ENCODE measurements at regions not wholly inside any gene's neighbourhood (a gene's known extent, or its start where the extent isn't known, plus 50 kb on each side); places are given as distances from the start of the nearest gene placed in this dataset.

GRCh38 chr4:130183766-130184165 is 1087.8 kb downstream of the C4orf33 start:
- intact Hi-C loops (cut with DNase I, micrococcal nuclease), result no loop called here
- no peaks in the 10 kb centered on the region for H3K36me3 Mint-ChIP-seq (ENCODE audit: low read depth)
- H3K27me3 Mint-ChIP-seq, result no peaks in the 10 kb centered on the region

GRCh38 chr4:130185123-130185522 is 1089.2 kb downstream of the C4orf33 start:
- Mint-ChIP-seq H3K27me3 (no peaks in the 10 kb centered on the region), H3K9me3 (ENCODE audit: low read depth) (peaks cover 3% of the 10 kb centered on the region), H3K36me3 (ENCODE audit: low read depth) (no peaks in the 10 kb centered on the region), H3K4me1 (no peaks in the 10 kb centered on the region), H3K4me3 (no peak overlapping the region), H3K27ac (no peak overlapping the region)
- intact Hi-C loops (cut with DNase I, micrococcal nuclease), result no loop called here
- ChIA-PET CTCF (no interaction called here), POLR2A (no interaction called here)
- ATAC-seq, result no peak
- DNase-seq, result no peak

More at GRCh38 chr4:130183766-130184165, 1087.8 kb downstream of the C4orf33 start:
- no peak for DNase-seq
- Mint-ChIP-seq H3K4me3 (no peak overlapping the region), H3K4me1 (no peaks in the 10 kb centered on the region), H3K9me3 (ENCODE audit: low read depth) (peaks cover 3% of the 10 kb centered on the region), H3K27ac (no peak overlapping the region)
- ChIA-PET POLR2A (no interaction called here), CTCF (no interaction called here)
- no peak for ATAC-seq

GRCh38 chr4:130186931-130187330 is 1091.0 kb downstream of the C4orf33 start:
- DNase-seq (no peak), ATAC-seq (no peak)
- Mint-ChIP-seq H3K4me3 (no peak overlapping the region), H3K36me3 (ENCODE audit: low read depth) (no peaks in the 10 kb centered on the region), H3K4me1 (no peaks in the 10 kb centered on the region), H3K27ac (no peak overlapping the region), H3K27me3 (no peaks in the 10 kb centered on the region), H3K9me3 (ENCODE audit: low read depth) (peaks cover 5% of the 10 kb centered on the region)
- CTCF ChIA-PET, result no interaction called here
- intact Hi-C loops (cut with DNase I, micrococcal nuclease), result no loop called here
- POLR2A ChIA-PET, result no interaction called here

- no peaks in the 10 kb centered on the region for H3K27me3 Mint-ChIP-seq
- no peaks in the 10 kb centered on the region for H3K36me3 Mint-ChIP-seq (ENCODE audit: low read depth)
- ChIA-PET POLR2A (no interaction called here), CTCF (no interaction called here)
- ATAC-seq (no peak), DNase-seq (no peak)
- peaks cover 5% of the 10 kb centered on the region for H3K9me3 Mint-ChIP-seq (ENCODE audit: low read depth)
- intact Hi-C loops (cut with DNase I, micrococcal nuclease), result no loop called here
- H3K27ac Mint-ChIP-seq, result no peak overlapping the region
- H3K4me3 Mint-ChIP-seq, result no peak overlapping the region
- no peaks in the 10 kb centered on the region for H3K4me1 Mint-ChIP-seq
Observed at GRCh38 chr4:130187587-130187986, 1091.6 kb downstream of the C4orf33 start.

GRCh38 chr4:130192787-130193186 is 1096.8 kb downstream of the C4orf33 start:
- ChIA-PET CTCF (interaction anchor here (0.6 kb wide), 1 partner anchor 13 kb away, joined by 3 read pairs; no protein-coding TSS in a partner anchor), POLR2A (no interaction called here)
- peaks cover 5% of the 10 kb centered on the region for H3K9me3 Mint-ChIP-seq (ENCODE audit: low read depth)
- ATAC-seq (no peak), DNase-seq (no peak)
- no peak overlapping the region for H3K27ac Mint-ChIP-seq
- no peaks in the 10 kb centered on the region for H3K4me1 Mint-ChIP-seq
- intact Hi-C loops (cut with DNase I, micrococcal nuclease), result no loop called here
- H3K27me3 Mint-ChIP-seq, result no peaks in the 10 kb centered on the region
- H3K4me3 Mint-ChIP-seq, result no peak overlapping the region
- H3K36me3 Mint-ChIP-seq (ENCODE audit: low read depth), result no peaks in the 10 kb centered on the region

- DNase-seq, result no peak
- ChIA-PET CTCF (no interaction called here), POLR2A (interaction anchor here (0.7 kb wide), 1 partner anchor 298 kb away, joined by 6 read pairs; no protein-coding TSS in a partner anchor)
- Mint-ChIP-seq H3K36me3 (ENCODE audit: low read depth) (no peaks in the 10 kb centered on the region), H3K4me1 (no peaks in the 10 kb centered on the region), H3K9me3 (ENCODE audit: low read depth) (peaks cover 7% of the 10 kb centered on the region), H3K27me3 (no peaks in the 10 kb centered on the region), H3K27ac (no peak overlapping the region), H3K4me3 (no peak overlapping the region)
- no peak for ATAC-seq
- intact Hi-C loops (cut with DNase I, micrococcal nuclease), result no loop called here
Observed at GRCh38 chr4:130197946-130198345, 1102.0 kb downstream of the C4orf33 start.

GRCh38 chr4:130203571-130203970 is 1107.6 kb downstream of the C4orf33 start:
- ATAC-seq (no peak), DNase-seq (no peak)
- H3K9me3 Mint-ChIP-seq (ENCODE audit: low read depth), result peaks cover 7% of the 10 kb centered on the region
- intact Hi-C loops (cut with DNase I, micrococcal nuclease), result no loop called here
- H3K4me3 Mint-ChIP-seq, result no peak overlapping the region
- H3K4me1 Mint-ChIP-seq, result no peaks in the 10 kb centered on the region
- no peak overlapping the region for H3K27ac Mint-ChIP-seq
- no peaks in the 10 kb centered on the region for H3K36me3 Mint-ChIP-seq (ENCODE audit: low read depth)
- H3K27me3 Mint-ChIP-seq, result no peaks in the 10 kb centered on the region
- ChIA-PET POLR2A (no interaction called here), CTCF (interaction anchor here (1.5 kb wide), 1 partner anchor 36 kb away, joined by 3 read pairs; no protein-coding TSS in a partner anchor)

GRCh38 chr4:130210864-130211263 is 1114.9 kb downstream of the C4orf33 start:
- CTCF ChIA-PET, result no interaction called here
- no peak for ATAC-seq
- no peaks in the 10 kb centered on the region for H3K9me3 Mint-ChIP-seq (ENCODE audit: low read depth)

GRCh38 chr4:130214268-130214667 is 1118.3 kb downstream of the C4orf33 start:
- ChIA-PET CTCF (no interaction called here), POLR2A (no interaction called here)
- Mint-ChIP-seq H3K27ac (no peak overlapping the region), H3K4me1 (no peaks in the 10 kb centered on the region), H3K4me3 (no peak overlapping the region), H3K9me3 (ENCODE audit: low read depth) (no peaks in the 10 kb centered on the region), H3K27me3 (no peaks in the 10 kb centered on the region), H3K36me3 (ENCODE audit: low read depth) (no peaks in the 10 kb centered on the region)
- intact Hi-C loops (cut with DNase I, micrococcal nuclease), result no loop called here
- no peak for ATAC-seq
- DNase-seq, result no peak

More at GRCh38 chr4:130210864-130211263, 1114.9 kb downstream of the C4orf33 start:
- POLR2A ChIA-PET, result no interaction called here
- Mint-ChIP-seq H3K4me1 (no peaks in the 10 kb centered on the region), H3K4me3 (no peak overlapping the region), H3K27ac (no peak overlapping the region), H3K27me3 (no peaks in the 10 kb centered on the region), H3K36me3 (ENCODE audit: low read depth) (no peaks in the 10 kb centered on the region)
- intact Hi-C loops (cut with DNase I, micrococcal nuclease), result no loop called here
- no peak for DNase-seq

GRCh38 chr4:130233377-130234047 is 1137.6 kb downstream of the C4orf33 start:
- Mint-ChIP-seq H3K27ac (no peak overlapping the region), H3K36me3 (ENCODE audit: low read depth) (no peaks in the 10 kb centered on the region), H3K9me3 (ENCODE audit: low read depth) (peaks cover 2% of the 10 kb centered on the region), H3K27me3 (no peaks in the 10 kb centered on the region), H3K4me3 (no peak overlapping the region), H3K4me1 (peaks cover 5% of the 10 kb centered on the region)
- ChIA-PET CTCF (no interaction called here), POLR2A (no interaction called here)
- ATAC-seq (peak; percentile 66), DNase-seq (no peak)
- intact Hi-C loops (cut with DNase I, micrococcal nuclease), result no loop called here

- H3K4me1 Mint-ChIP-seq, result peaks cover 5% of the 10 kb centered on the region
- H3K27ac Mint-ChIP-seq, result no peak overlapping the region
- no peaks in the 10 kb centered on the region for H3K36me3 Mint-ChIP-seq (ENCODE audit: low read depth)
- POLR2A ChIA-PET, result no interaction called here
- H3K27me3 Mint-ChIP-seq, result no peaks in the 10 kb centered on the region
- intact Hi-C loops (cut with DNase I, micrococcal nuclease), result no loop called here
- H3K4me3 Mint-ChIP-seq, result no peak overlapping the region
- ATAC-seq (no peak), DNase-seq (no peak)
- H3K9me3 Mint-ChIP-seq (ENCODE audit: low read depth), result peaks cover 8% of the 10 kb centered on the region
- CTCF ChIA-PET, result no interaction called here
Observed at GRCh38 chr4:130238121-130238520, 1142.2 kb downstream of the C4orf33 start.

GRCh38 chr4:130249002-130249401 is 1153.0 kb downstream of the C4orf33 start:
- intact Hi-C loops (cut with DNase I, micrococcal nuclease), result no loop called here
- H3K27me3 Mint-ChIP-seq, result no peaks in the 10 kb centered on the region
- POLR2A ChIA-PET, result no interaction called here

More at GRCh38 chr4:130249002-130249401, 1153.0 kb downstream of the C4orf33 start:
- Mint-ChIP-seq H3K4me1 (no peaks in the 10 kb centered on the region), H3K27ac (no peak overlapping the region), H3K4me3 (no peak overlapping the region), H3K9me3 (ENCODE audit: low read depth) (peaks cover 4% of the 10 kb centered on the region), H3K36me3 (ENCODE audit: low read depth) (no peaks in the 10 kb centered on the region)
- ATAC-seq, result no peak
- CTCF ChIA-PET, result no interaction called here
- no peak for DNase-seq
